Lower lobe of right lung (tissue), 2 donors: ENCODE measurements at regions not wholly inside any gene's neighbourhood (a gene's known extent, or its start where the extent isn't known, plus 50 kb on each side); places are given as distances from the start of the nearest gene placed in this dataset.

Experiments
- ATAC-seq, 2 donors: fragments of 200-7000 bp; cut with Tn5 transposase; one replicate each; pipeline ENCODE4 v1.9.1; 2020 to 2022; ENCODE audit warnings: mild to moderate bottlenecking in 2 of 2, moderate library complexity in 2 of 2
- DNase-seq: peaks from one replicate; pipeline ENCODE4 v3.0.0-alpha.2; 2020
- H3K27ac ChIP-seq: fragments of 200-600 bp; one replicate; pipeline ENCODE4 v1.8.0; 2022
- H3K27me3 ChIP-seq: fragments of 200-600 bp; one replicate; pipeline ENCODE4 v1.8.0; 2022; ENCODE audit warnings: low read depth
- H3K36me3 ChIP-seq: fragments of 200-600 bp; one replicate; pipeline ENCODE4 v1.8.0; 2022; ENCODE audit warnings: mild to moderate bottlenecking
- H3K4me1 ChIP-seq: fragments of 200-600 bp; one replicate; pipeline ENCODE4 v1.8.0; 2022
- H3K4me3 ChIP-seq: fragments of 200-600 bp; one replicate; pipeline ENCODE4 v1.8.0; 2022; ENCODE audit warnings: mild to moderate bottlenecking
- H3K9me3 ChIP-seq: fragments of 200-600 bp; one replicate; pipeline ENCODE4 v1.8.0; 2022
- intact Hi-C: fragments of 100-400 bp; cut with DNase I; formaldehyde crosslinking; loops from one replicate; pipeline ENCODE4 v1.11.0; 2022
- TF ChIP-seq, protein P1 (sequence below): fragments of 200-600 bp; IDR thresholded peaks from one replicate; pipeline ENCODE4 v1.8.0; 2022; ENCODE audit warnings: antibody characterized with exemption, mild to moderate bottlenecking
- donor health status: DM: no; HTN: yes; CAD: no; lungs with severe emphysema.

DNA sequence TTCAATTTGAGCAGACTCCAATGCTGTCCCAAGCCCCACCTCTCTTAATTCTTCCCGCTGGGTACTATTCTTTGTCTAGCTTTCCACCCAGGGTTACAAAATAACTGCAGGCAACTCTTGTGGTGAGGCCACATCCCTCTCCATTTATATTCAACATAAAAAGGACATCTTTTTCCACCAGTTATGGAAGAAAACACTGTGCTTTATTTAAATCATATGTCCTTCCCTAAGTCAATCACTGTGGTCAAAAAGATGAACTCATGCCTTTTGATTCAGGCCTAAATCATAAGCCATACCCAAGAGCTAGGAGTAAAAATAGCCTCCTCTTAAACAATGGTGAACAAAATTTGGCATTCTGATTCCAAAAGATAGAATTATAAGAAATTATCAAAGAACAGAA is 386.0 kb downstream of the SEMA3D start:
- TF ChIP-seq, protein P1, sequence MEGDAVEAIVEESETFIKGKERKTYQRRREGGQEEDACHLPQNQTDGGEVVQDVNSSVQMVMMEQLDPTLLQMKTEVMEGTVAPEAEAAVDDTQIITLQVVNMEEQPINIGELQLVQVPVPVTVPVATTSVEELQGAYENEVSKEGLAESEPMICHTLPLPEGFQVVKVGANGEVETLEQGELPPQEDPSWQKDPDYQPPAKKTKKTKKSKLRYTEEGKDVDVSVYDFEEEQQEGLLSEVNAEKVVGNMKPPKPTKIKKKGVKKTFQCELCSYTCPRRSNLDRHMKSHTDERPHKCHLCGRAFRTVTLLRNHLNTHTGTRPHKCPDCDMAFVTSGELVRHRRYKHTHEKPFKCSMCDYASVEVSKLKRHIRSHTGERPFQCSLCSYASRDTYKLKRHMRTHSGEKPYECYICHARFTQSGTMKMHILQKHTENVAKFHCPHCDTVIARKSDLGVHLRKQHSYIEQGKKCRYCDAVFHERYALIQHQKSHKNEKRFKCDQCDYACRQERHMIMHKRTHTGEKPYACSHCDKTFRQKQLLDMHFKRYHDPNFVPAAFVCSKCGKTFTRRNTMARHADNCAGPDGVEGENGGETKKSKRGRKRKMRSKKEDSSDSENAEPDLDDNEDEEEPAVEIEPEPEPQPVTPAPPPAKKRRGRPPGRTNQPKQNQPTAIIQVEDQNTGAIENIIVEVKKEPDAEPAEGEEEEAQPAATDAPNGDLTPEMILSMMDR: no peak
- intact Hi-C loops: no loop called here
- no peaks in the 10 kb centered on the region for H3K4me1 ChIP-seq
- H3K9me3 ChIP-seq: peaks cover 6% of the 10 kb centered on the region
- no peak overlapping the region for H3K27ac ChIP-seq
- no peaks in the 10 kb centered on the region for H3K36me3 ChIP-seq
- no peak for DNase-seq
- H3K4me3 ChIP-seq: no peak overlapping the region
- H3K27me3 ChIP-seq: no peaks in the 10 kb centered on the region
- no peak for ATAC-seq

DNA sequence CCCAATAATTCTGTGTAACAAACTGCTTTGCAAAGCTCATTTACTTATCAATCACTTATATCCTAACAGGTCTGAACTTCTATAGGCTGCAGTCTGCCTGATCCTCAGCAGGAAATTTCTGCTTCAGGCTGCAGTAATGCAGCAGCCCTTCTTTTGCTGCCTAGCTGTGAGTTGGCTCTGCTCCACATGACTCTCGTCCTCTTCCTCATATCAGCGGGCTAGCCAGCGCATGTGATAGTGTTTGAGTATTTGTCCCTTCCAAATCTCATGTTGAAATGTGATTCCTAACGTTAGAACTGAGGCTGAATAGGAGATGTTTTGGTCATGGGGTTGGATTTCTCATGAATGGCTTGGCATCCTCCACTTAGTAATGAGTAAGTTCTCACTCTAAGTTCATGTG is 387.8 kb downstream of the SEMA3D start:
- H3K27me3 ChIP-seq: no peaks in the 10 kb centered on the region
- no peaks in the 10 kb centered on the region for H3K36me3 ChIP-seq
- TF ChIP-seq, protein P1: no peak
- H3K4me1 ChIP-seq: no peaks in the 10 kb centered on the region
- intact Hi-C loops: no loop called here
- DNase-seq (no peak), ATAC-seq (no peak)
- no peak overlapping the region for H3K4me3 ChIP-seq
- H3K9me3 ChIP-seq: peaks cover 6% of the 10 kb centered on the region
- no peak overlapping the region for H3K27ac ChIP-seq

DNA sequence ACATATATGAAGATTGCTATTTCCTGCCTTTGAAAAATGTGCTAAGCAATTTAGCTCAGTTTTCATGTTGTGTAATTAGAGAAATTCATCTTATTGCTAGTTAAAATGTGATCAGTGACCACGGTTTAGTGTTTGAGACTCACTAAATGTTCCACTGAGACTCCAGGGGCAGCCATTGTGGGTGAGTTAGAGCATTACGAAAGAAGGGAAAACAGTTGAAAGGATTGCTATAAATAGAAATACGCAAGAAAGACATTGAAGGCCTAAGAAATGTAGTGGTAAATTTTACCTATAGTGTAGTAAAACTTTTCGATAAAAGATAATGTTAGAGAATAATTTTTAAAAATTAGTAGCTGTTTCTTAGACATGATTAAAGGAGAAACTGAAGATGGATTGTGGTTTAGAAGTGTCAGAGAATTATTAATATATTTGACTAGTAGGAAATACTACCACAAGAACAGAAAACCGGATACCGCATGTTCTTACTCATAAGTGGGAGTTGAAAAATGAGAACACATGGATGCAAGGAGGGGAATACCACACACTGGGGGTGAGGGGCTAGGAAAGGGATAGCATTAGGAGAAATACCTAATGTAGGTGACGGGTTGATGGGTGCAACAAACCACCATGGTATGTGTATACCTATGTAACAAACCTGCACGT is 394.5 kb downstream of the SEMA3D start:
- Histone ChIP-seq H3K9me3 (peaks cover 6% of the 10 kb centered on the region), H3K27ac (no peak overlapping the region), H3K4me3 (no peak overlapping the region), H3K36me3 (no peaks in the 10 kb centered on the region), H3K4me1 (no peaks in the 10 kb centered on the region), H3K27me3 (no peaks in the 10 kb centered on the region)
- TF ChIP-seq, protein P1: no peak
- DNase-seq (no peak), ATAC-seq (no peak)
- intact Hi-C loops: no loop called here

DNA sequence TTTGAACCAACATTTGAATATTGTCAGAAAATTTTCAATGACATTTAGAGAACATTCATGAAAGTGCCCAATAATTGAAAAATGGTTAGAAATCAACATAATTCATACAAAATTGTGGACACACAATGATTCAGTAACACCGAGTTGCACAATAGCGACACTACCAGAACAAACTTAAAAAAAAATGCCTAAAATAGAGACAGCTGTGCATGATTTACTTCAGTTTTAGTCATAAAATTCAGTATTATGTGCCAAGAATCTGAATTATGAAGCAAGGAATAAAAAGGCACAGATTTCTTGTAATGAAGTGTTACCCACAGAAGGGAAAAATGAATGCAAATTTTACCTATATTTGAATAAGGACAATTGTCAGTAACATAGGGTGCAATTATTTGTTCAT is 396.0 kb downstream of the SEMA3D start:
- Histone ChIP-seq H3K36me3 (no peaks in the 10 kb centered on the region), H3K9me3 (no peaks in the 10 kb centered on the region), H3K4me1 (no peaks in the 10 kb centered on the region), H3K4me3 (no peak overlapping the region), H3K27ac (no peak overlapping the region), H3K27me3 (no peaks in the 10 kb centered on the region)
- intact Hi-C loops: no loop called here
- TF ChIP-seq, protein P1: no peak
- no peak for ATAC-seq
- DNase-seq: no peak

DNA sequence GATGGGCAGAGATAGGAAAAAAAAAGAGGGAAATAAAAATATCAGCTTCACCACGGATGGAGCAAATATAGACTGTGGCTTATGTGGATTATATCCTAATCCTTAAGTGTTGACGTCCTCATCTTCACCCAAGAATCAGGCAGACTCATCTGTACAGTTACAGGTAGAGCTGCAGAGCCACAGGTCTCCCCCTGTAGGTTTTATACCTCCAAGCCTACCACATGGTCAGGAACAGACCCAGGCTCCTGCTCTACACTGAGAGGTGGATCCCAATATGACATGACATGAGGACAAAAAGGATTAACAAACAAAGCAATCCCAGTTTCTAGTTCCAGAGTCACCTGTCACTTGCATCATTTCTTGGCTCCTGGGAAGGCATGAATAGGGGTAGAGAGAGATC is 400.8 kb downstream of the SEMA3D start:
- H3K27me3 ChIP-seq: no peaks in the 10 kb centered on the region
- TF ChIP-seq, protein P1: no peak
- intact Hi-C loops: no loop called here
- H3K4me3 ChIP-seq: no peak overlapping the region
- H3K36me3 ChIP-seq: no peaks in the 10 kb centered on the region
- ATAC-seq: no peak
- peaks cover 12% of the 10 kb centered on the region for H3K4me1 ChIP-seq
- no peak for DNase-seq
- no peak overlapping the region for H3K27ac ChIP-seq
- H3K9me3 ChIP-seq: no peaks in the 10 kb centered on the region

DNA sequence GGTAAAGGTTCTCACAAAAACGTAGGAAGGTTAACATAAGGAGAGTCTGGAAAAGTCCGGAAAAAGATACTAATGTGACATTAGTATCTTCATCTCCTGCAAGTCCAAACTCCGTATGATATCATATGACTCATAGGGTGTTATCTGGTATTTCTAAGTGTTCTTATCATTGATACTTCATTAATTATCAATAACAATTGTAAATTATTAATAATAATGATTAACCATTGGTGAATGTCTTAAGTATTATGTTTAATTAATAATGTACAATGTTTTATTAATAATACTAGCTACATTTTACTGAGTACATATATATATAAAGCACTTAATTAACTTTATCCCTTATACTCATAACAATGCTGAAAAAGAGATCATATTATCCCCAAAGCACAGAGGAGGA is 402.4 kb downstream of the SEMA3D start:
- Histone ChIP-seq H3K4me1 (peaks cover 12% of the 10 kb centered on the region), H3K9me3 (no peaks in the 10 kb centered on the region), H3K27me3 (no peaks in the 10 kb centered on the region), H3K4me3 (no peak overlapping the region), H3K27ac (no peak overlapping the region), H3K36me3 (no peaks in the 10 kb centered on the region)
- ATAC-seq (no peak), DNase-seq (no peak)
- intact Hi-C loops: no loop called here
- TF ChIP-seq, protein P1: no peak
